SK-N-SH (cell line): ENCODE measurements at regions not wholly inside any gene's neighbourhood (a gene's known extent, or its start where the extent isn't known, plus 50 kb on each side); places are given as distances from the start of the nearest gene placed in this dataset.

Source experiments
- CHD2 ChIP-seq: fragments of 150-350 bp; IDR thresholded peaks from 2 replicates; pipeline ENCODE4 v1.6.1; 2018; ENCODE audit warnings: low read length; ENCODE audit not compliant: partially characterized antibody
- CTCF ChIP-seq: fragments of 200-600 bp; sonication (generic); IDR thresholded peaks from 2 replicates; pipeline ENCODE4 v1.6.1; 2017; ENCODE audit warnings: antibody characterized with exemption, mild to moderate bottlenecking, moderate library complexity
- ELF1 ChIP-seq: IDR thresholded peaks from 2 replicates; pipeline ENCODE4 v1.4.0; 2012
- EP300 ChIP-seq, 2 experiments: IDR thresholded peaks; 2 replicates each; pipeline versions ENCODE4 v1.4.0 to v1.6.1; 2012; ENCODE audit warnings: borderline replicate concordance in 1 of 2, low read depth in 1 of 2, low read length in 1 of 2
- EZH2phosphoT487 ChIP-seq: fragments of 200-600 bp; sonication (generic); IDR thresholded peaks from 2 replicates; pipeline ENCODE4 v1.6.1; 2017; ENCODE audit warnings: low read depth, mixed run types, mild to moderate bottlenecking, antibody characterized with exemption, moderate library complexity, borderline replicate concordance
- FOXJ3 ChIP-seq: sonication (generic); formaldehyde crosslinking; IDR thresholded peaks from 2 replicates; pipeline ENCODE4 v1.5.1; 2020; ENCODE audit warnings: mild to moderate bottlenecking, missing genetic modification reagents
- JUND ChIP-seq: IDR thresholded peaks from 2 replicates; pipeline ENCODE4 v1.4.0; 2012
- NFIC ChIP-seq: IDR thresholded peaks from 2 replicates; pipeline ENCODE4 v1.4.0; 2012; ENCODE audit warnings: borderline replicate concordance
- SIN3A ChIP-seq: IDR thresholded peaks from 2 replicates; pipeline ENCODE4 v1.6.1; 2012; ENCODE audit warnings: low read depth, mild to moderate bottlenecking, low read length, moderate library complexity, borderline replicate concordance
- TAF1 ChIP-seq: IDR thresholded peaks from 2 replicates; pipeline ENCODE4 v1.6.1; 2012; ENCODE audit warnings: low read depth, mild to moderate bottlenecking, low read length, moderate library complexity, borderline replicate concordance
- YY1 ChIP-seq: IDR thresholded peaks from 2 replicates; pipeline ENCODE4 v1.4.0; 2012; ENCODE audit warnings: low read depth, mild to moderate bottlenecking
- ZBTB33 ChIP-seq: IDR thresholded peaks from 2 replicates; pipeline ENCODE4 v1.4.0; 2012; ENCODE audit warnings: low read depth, borderline replicate concordance

- TF ChIP-seq ELF1 (no peak), CHD2 (no peak), FOXJ3 (CRISPR knock-in tag) (no peak), CTCF (no peak), EZH2phosphoT487 (no peak), YY1 (no peak), JUND (no peak), ZBTB33 (no peak), NFIC (no peak), SIN3A (no peak), EP300 (IDR thresholded peaks at IDR 0.05; ENCODE audit: borderline replicate concordance in 1 of 2, low read depth in 1 of 2, low read length in 1 of 2) (no peak), TAF1 (no peak)
These were observed 634.2 kb upstream of the SETBP1 start for GRCh38 chr18:44046376-44046975.
